Ishikawa (cell line): ENCODE measurements at regions not wholly inside any gene's neighbourhood (a gene's known extent, or its start where the extent isn't known, plus 50 kb on each side); places are given as distances from the start of the nearest gene placed in this dataset.

Source experiments
- FOXM1 ChIP-seq: IDR thresholded peaks from 2 replicates; pipeline ENCODE4 v1.6.1; 2012; ENCODE audit warnings: low read depth, borderline replicate concordance
- TF ChIP-seq, protein P1 (sequence below): IDR thresholded peaks from 2 replicates; pipeline ENCODE4 v1.6.1; 2012; ENCODE audit warnings: low read depth, mild to moderate bottlenecking

DNA sequence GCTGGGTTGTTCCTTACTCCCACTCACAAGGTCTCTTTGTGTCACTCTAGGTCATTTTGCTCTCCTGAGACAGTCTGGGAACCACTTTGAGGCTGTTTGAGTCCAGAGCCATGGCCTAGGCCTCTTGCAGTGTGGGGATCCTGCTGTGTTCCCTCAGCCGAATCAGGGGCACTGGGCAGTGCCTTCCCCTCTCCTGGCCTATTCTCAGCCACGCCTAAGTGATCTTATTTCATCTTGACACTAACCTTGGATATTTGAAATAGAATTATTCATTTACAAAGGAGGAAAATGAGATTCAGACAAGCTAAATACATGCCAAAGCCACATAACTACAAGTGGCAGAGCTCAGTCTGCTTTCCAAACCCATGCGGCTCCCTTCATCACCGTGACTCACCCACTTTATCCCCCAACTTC, 557.2 kb upstream of the TBL1XR1 start:
- TF ChIP-seq, protein P1, sequence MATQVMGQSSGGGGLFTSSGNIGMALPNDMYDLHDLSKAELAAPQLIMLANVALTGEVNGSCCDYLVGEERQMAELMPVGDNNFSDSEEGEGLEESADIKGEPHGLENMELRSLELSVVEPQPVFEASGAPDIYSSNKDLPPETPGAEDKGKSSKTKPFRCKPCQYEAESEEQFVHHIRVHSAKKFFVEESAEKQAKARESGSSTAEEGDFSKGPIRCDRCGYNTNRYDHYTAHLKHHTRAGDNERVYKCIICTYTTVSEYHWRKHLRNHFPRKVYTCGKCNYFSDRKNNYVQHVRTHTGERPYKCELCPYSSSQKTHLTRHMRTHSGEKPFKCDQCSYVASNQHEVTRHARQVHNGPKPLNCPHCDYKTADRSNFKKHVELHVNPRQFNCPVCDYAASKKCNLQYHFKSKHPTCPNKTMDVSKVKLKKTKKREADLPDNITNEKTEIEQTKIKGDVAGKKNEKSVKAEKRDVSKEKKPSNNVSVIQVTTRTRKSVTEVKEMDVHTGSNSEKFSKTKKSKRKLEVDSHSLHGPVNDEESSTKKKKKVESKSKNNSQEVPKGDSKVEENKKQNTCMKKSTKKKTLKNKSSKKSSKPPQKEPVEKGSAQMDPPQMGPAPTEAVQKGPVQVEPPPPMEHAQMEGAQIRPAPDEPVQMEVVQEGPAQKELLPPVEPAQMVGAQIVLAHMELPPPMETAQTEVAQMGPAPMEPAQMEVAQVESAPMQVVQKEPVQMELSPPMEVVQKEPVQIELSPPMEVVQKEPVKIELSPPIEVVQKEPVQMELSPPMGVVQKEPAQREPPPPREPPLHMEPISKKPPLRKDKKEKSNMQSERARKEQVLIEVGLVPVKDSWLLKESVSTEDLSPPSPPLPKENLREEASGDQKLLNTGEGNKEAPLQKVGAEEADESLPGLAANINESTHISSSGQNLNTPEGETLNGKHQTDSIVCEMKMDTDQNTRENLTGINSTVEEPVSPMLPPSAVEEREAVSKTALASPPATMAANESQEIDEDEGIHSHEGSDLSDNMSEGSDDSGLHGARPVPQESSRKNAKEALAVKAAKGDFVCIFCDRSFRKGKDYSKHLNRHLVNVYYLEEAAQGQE, result no peak
- TF ChIP-seq FOXM1, result peak; percentile 69; the same call in 1 of the 2 replicates
